H1 (cell line): ENCODE measurements at regions not wholly inside any gene's neighbourhood (a gene's known extent, or its start where the extent isn't known, plus 50 kb on each side); places are given as distances from the start of the nearest gene placed in this dataset.

Experiments used
- BACH1 ChIP-seq: IDR thresholded peaks from 2 replicates; pipeline ENCODE4 v1.6.1; 2012; ENCODE audit warnings: low read length, improper control_type of control experiment
- CHD7 ChIP-seq: fragments of 300-600 bp; sonication (generic); IDR thresholded peaks from 2 replicates; pipeline ENCODE4 v1.7.1; 2012; ENCODE audit warnings: low read length, moderate library complexity, mild to moderate bottlenecking, inconsistent platforms; ENCODE audit not compliant: insufficient replicate concordance
- HDAC6 ChIP-seq: IDR thresholded peaks from one replicate; pipeline ENCODE4 v1.7.1; 2012; ENCODE audit warnings: low read depth, mild to moderate bottlenecking, inconsistent platforms, low read length, moderate library complexity
- KDM5A ChIP-seq: fragments of 200-600 bp; IDR thresholded peaks from 2 replicates; pipeline ENCODE4 v1.7.1; 2012; ENCODE audit warnings: mild to moderate bottlenecking, low read length, inconsistent platforms, mixed read lengths
- TAF7 ChIP-seq: optimal IDR thresholded peaks from 2 replicates; pipeline ENCODE3; 2011; ENCODE audit warnings: low read depth, mild to moderate bottlenecking, inconsistent platforms, low read length, moderate library complexity, borderline replicate concordance

GRCh38 chr5:4044881-4045280, 449.2 kb downstream of the IRX1 start (continued):
- TF ChIP-seq CHD7 (no peak), TAF7 (no peak), KDM5A (no peak), HDAC6 (no peak), BACH1 (no peak)
